ACC112 (cell line): ENCODE measurements at regions not wholly inside any gene's neighbourhood (a gene's known extent, or its start where the extent isn't known, plus 50 kb on each side); places are given as distances from the start of the nearest gene placed in this dataset.
A peak's percentile ranks its signal among the peaks of the same experiment; 100 is the strongest.

Experiments
- H2AFZ ChIP-seq: fragments of 200-600 bp; sonication (generic); one replicate; pipeline ENCODE4 v1.6.0; 2017; ENCODE audit warnings: antibody characterized with exemption, low read length; ENCODE audit not compliant: unreplicated experiment
- H3K27ac ChIP-seq: fragments of 200-600 bp; sonication (generic); 2 replicates; pipeline ENCODE4 v1.5.1; 2014; ENCODE audit warnings: low read depth, mild to moderate bottlenecking, antibody characterized with exemption, low read length, moderate library complexity
- H3K27me3 ChIP-seq: fragments of 200-600 bp; sonication (generic); 2 replicates; pipeline ENCODE4 v1.6.1; 2014; ENCODE audit warnings: mild to moderate bottlenecking, antibody characterized with exemption, low read length, moderate library complexity, mixed read lengths; ENCODE audit not compliant: insufficient read depth
- H3K36me3 ChIP-seq: fragments of 200-600 bp; sonication (generic); 2 replicates; pipeline ENCODE4 v1.6.1; 2016; ENCODE audit warnings: mild to moderate bottlenecking, antibody characterized with exemption, low read length, moderate library complexity, mixed read lengths; ENCODE audit not compliant: insufficient read depth
- H3K4me1 ChIP-seq: fragments of 200-600 bp; sonication (generic); one replicate; pipeline ENCODE4 v1.6.1; 2016; ENCODE audit warnings: low read length, mixed read lengths; ENCODE audit not compliant: insufficient read depth, unreplicated experiment, control insufficient read depth
- H3K4me3 ChIP-seq: fragments of 200-600 bp; sonication (generic); 2 replicates; pipeline ENCODE4 v1.5.1; 2014; ENCODE audit warnings: mild to moderate bottlenecking, low read depth, low read length
- H3K79me2 ChIP-seq: fragments of 200-600 bp; sonication (generic); one replicate; pipeline ENCODE4 v1.6.0; 2016; ENCODE audit warnings: low read length; ENCODE audit not compliant: control insufficient read depth, unreplicated experiment, insufficient read depth

GRCh38 chr11:130571947-130572584 lies 123.6 kb downstream of the ADAMTS15 start:
- Histone ChIP-seq H3K27ac (no peak overlapping the region), H3K36me3 (no peaks in the 10 kb centered on the region), H3K79me2 (no peaks in the 10 kb centered on the region), H3K4me1 (no peaks in the 10 kb centered on the region), H3K27me3 (no peaks in the 10 kb centered on the region), H3K4me3 (no peak overlapping the region), H2AFZ (no peak overlapping the region)

- Histone ChIP-seq H3K36me3 (no peaks in the 10 kb centered on the region), H2AFZ (no peak overlapping the region), H3K4me3 (no peak overlapping the region), H3K4me1 (no peaks in the 10 kb centered on the region), H3K27ac (no peak overlapping the region), H3K27me3 (no peaks in the 10 kb centered on the region), H3K79me2 (no peaks in the 10 kb centered on the region)
Measured at GRCh38 chr11:130573767-130574166, 125.3 kb downstream of the ADAMTS15 start.

GRCh38 chr11:130574740-130575139 lies 126.3 kb downstream of the ADAMTS15 start:
- Histone ChIP-seq H3K79me2 (no peaks in the 10 kb centered on the region), H3K27ac (no peak overlapping the region), H3K27me3 (no peaks in the 10 kb centered on the region), H3K36me3 (no peaks in the 10 kb centered on the region), H3K4me1 (no peaks in the 10 kb centered on the region), H3K4me3 (no peak overlapping the region), H2AFZ (no peak overlapping the region)

GRCh38 chr11:130576146-130576545 lies 127.7 kb downstream of the ADAMTS15 start:
- Histone ChIP-seq H2AFZ (no peak overlapping the region), H3K4me1 (peaks cover 14% of the 10 kb centered on the region), H3K79me2 (no peaks in the 10 kb centered on the region), H3K27me3 (no peaks in the 10 kb centered on the region), H3K4me3 (no peak overlapping the region), H3K27ac (no peak overlapping the region), H3K36me3 (no peaks in the 10 kb centered on the region)

GRCh38 chr11:130578738-130579368 lies 130.4 kb downstream of the ADAMTS15 start:
- H3K27me3 ChIP-seq = no peaks in the 10 kb centered on the region
- H2AFZ ChIP-seq = no peak overlapping the region
- no peaks in the 10 kb centered on the region for H3K79me2 ChIP-seq
- H3K4me1 ChIP-seq = peaks cover 25% of the 10 kb centered on the region
- H3K36me3 ChIP-seq = no peaks in the 10 kb centered on the region
- H3K27ac ChIP-seq = no peak overlapping the region
- no peak overlapping the region for H3K4me3 ChIP-seq

GRCh38 chr11:130580372-130580771 lies 131.9 kb downstream of the ADAMTS15 start:
- no peaks in the 10 kb centered on the region for H3K27me3 ChIP-seq
- peak overlapping the region; percentile 85 for H3K27ac ChIP-seq
- no peaks in the 10 kb centered on the region for H3K79me2 ChIP-seq
- H2AFZ ChIP-seq = peak overlapping the region; percentile 3
- H3K4me1 ChIP-seq = peaks cover 29% of the 10 kb centered on the region
- no peak overlapping the region for H3K4me3 ChIP-seq
- H3K36me3 ChIP-seq = no peaks in the 10 kb centered on the region

- H3K27ac ChIP-seq = peak overlapping the region; percentile 85
Measured at GRCh38 chr11:130580891-130581492, 132.5 kb downstream of the ADAMTS15 start.

GRCh38 chr11:130581646-130582045 lies 133.2 kb downstream of the ADAMTS15 start:
- Histone ChIP-seq H3K36me3 (no peaks in the 10 kb centered on the region), H3K27ac (peak overlapping the region; percentile 85), H3K4me1 (peaks cover 40% of the 10 kb centered on the region), H3K27me3 (no peaks in the 10 kb centered on the region), H2AFZ (no peak overlapping the region), H3K79me2 (no peaks in the 10 kb centered on the region), H3K4me3 (no peak overlapping the region)

More at GRCh38 chr11:130580891-130581492, 132.5 kb downstream of the ADAMTS15 start:
- no peaks in the 10 kb centered on the region for H3K27me3 ChIP-seq
- H3K4me1 ChIP-seq = peaks cover 36% of the 10 kb centered on the region
- H2AFZ ChIP-seq = peak overlapping the region; percentile 3
- no peaks in the 10 kb centered on the region for H3K36me3 ChIP-seq
- no peak overlapping the region for H3K4me3 ChIP-seq
- H3K79me2 ChIP-seq = no peaks in the 10 kb centered on the region

- peaks cover 40% of the 10 kb centered on the region for H3K4me1 ChIP-seq
- H2AFZ ChIP-seq = no peak overlapping the region
Measured at GRCh38 chr11:130582176-130582575, 133.7 kb downstream of the ADAMTS15 start.

GRCh38 chr11:130582981-130583380 lies 134.5 kb downstream of the ADAMTS15 start:
- H2AFZ ChIP-seq = no peak overlapping the region
- no peaks in the 10 kb centered on the region for H3K79me2 ChIP-seq
- H3K27ac ChIP-seq = no peak overlapping the region
- no peak overlapping the region for H3K4me3 ChIP-seq
- H3K36me3 ChIP-seq = no peaks in the 10 kb centered on the region; the same call in 1 of the 2 replicates
- no peaks in the 10 kb centered on the region for H3K27me3 ChIP-seq
- H3K4me1 ChIP-seq = peaks cover 40% of the 10 kb centered on the region

More at GRCh38 chr11:130582176-130582575, 133.7 kb downstream of the ADAMTS15 start:
- Histone ChIP-seq H3K79me2 (no peaks in the 10 kb centered on the region), H3K27me3 (no peaks in the 10 kb centered on the region), H3K27ac (peak overlapping the region; percentile 85; the same call in 1 of the 2 replicates), H3K36me3 (no peaks in the 10 kb centered on the region; the same call in 1 of the 2 replicates), H3K4me3 (no peak overlapping the region)
